ENCODE measurements at regions not wholly inside any gene's neighbourhood (a gene's known extent, or its start where the extent isn't known, plus 50 kb on each side); places are given as distances from the start of the nearest gene placed in this dataset.
"Not testable (repeated sequence)": the region's sequence is repeated elsewhere in the genome, so short reads cannot be mapped to it uniquely, and the experiment has no call there.

- no peak for DNase-seq (ENCODE audit: low read depth, low spot score)
These were observed 158.0 kb upstream of the KLF6 start for GRCh38 chr10:3942937-3943489.

- DNase-seq (ENCODE audit: low read depth, low spot score): no peak
These were observed 156.7 kb upstream of the KLF6 start for GRCh38 chr10:3941676-3942075.

GRCh38 chr10:3936422-3937040 lies 151.5 kb upstream of the KLF6 start:
- no peak for DNase-seq (ENCODE audit: low read depth, low spot score)

- no peak for DNase-seq (ENCODE audit: low read depth, low spot score)
These were observed 150.9 kb upstream of the KLF6 start for GRCh38 chr10:3935933-3936359.

GRCh38 chr10:3935141-3935540 lies 150.1 kb upstream of the KLF6 start:
- peak; percentile 1 for DNase-seq (ENCODE audit: low read depth, low spot score)

- no peak for DNase-seq (ENCODE audit: low read depth, low spot score)
These were observed 148.7 kb upstream of the KLF6 start for GRCh38 chr10:3933733-3934132.

GRCh38 chr10:3932597-3933375 lies 147.8 kb upstream of the KLF6 start:
- no peak for DNase-seq (ENCODE audit: low read depth, low spot score)

GRCh38 chr10:3931901-3932300 lies 146.9 kb upstream of the KLF6 start:
- no peak for DNase-seq (ENCODE audit: low read depth, low spot score)

- DNase-seq (ENCODE audit: low read depth, low spot score): no peak
These were observed 146.2 kb upstream of the KLF6 start for GRCh38 chr10:3931224-3931623.

- no peak for DNase-seq (ENCODE audit: low read depth, low spot score)
These were observed 143.6 kb upstream of the KLF6 start for GRCh38 chr10:3928569-3928968.

GRCh38 chr10:3928078-3928477 lies 143.1 kb upstream of the KLF6 start:
- DNase-seq (ENCODE audit: low read depth, low spot score): no peak

- no peak for DNase-seq (ENCODE audit: low read depth, low spot score)
These were observed 141.9 kb upstream of the KLF6 start for GRCh38 chr10:3926675-3927525.

GRCh38 chr10:3926258-3926657 lies 141.2 kb upstream of the KLF6 start:
- DNase-seq (ENCODE audit: low read depth, low spot score): no peak

- no peak for DNase-seq (ENCODE audit: low read depth, low spot score)
These were observed 140.2 kb upstream of the KLF6 start for GRCh38 chr10:3925184-3925583.

GRCh38 chr10:3924344-3924743 lies 139.3 kb upstream of the KLF6 start:
- DNase-seq (ENCODE audit: low read depth, low spot score): no peak

- no peak for DNase-seq (ENCODE audit: low read depth, low spot score)
These were observed 138.0 kb upstream of the KLF6 start for GRCh38 chr10:3923033-3923432.

GRCh38 chr10:3919709-3920308 lies 134.8 kb upstream of the KLF6 start:
- DNase-seq (ENCODE audit: low read depth, low spot score): no peak

- DNase-seq (ENCODE audit: low read depth, low spot score): not testable (repeated sequence)
These were observed 132.4 kb upstream of the KLF6 start for GRCh38 chr10:3917392-3917791.

- DNase-seq (ENCODE audit: low read depth, low spot score): no peak
These were observed 129.7 kb upstream of the KLF6 start for GRCh38 chr10:3914733-3915132.

GRCh38 chr10:3911713-3912442 lies 126.9 kb upstream of the KLF6 start:
- DNase-seq (ENCODE audit: low read depth, low spot score): no peak

GRCh38 chr10:3911241-3911640 lies 126.2 kb upstream of the KLF6 start:
- no peak for DNase-seq (ENCODE audit: low read depth, low spot score)

Measured in activated naive CD8-positive, alpha-beta T cell treated with anti-CD3 and anti-CD28 coated beads, Interleukin-2, amount 50 U/mL, for 16 hours (primary cell).